ENCODE measurements at regions not wholly inside any gene's neighbourhood (a gene's known extent, or its start where the extent isn't known, plus 50 kb on each side); places are given as distances from the start of the nearest gene placed in this dataset.

DNA sequence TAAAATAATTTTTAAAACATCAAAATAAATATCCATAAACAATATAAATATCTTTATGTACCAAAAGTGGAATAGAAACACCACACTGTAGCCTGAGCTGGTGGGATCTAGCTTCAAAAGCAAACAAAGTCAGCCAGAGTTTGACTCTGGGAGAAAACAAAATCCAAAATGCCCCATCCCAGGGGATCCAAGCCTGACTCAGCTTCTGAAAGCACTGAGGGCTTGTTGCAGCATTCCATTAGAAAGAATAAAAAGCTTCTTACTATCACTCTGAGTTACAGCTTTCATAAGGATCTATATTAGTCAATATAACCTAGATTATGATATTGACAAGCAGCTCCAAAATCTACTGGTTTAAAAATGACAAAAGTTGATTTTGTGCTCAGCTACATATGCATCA, 149.7 kb upstream of the ANKRD50 start:
- TF ChIP-seq CTCF (IDR thresholded peaks at IDR 0.05; ENCODE audit: low read depth, low read length) (no peak), EZH2phosphoT487 (IDR thresholded peaks at IDR 0.05; ENCODE audit: low read depth) (no peak)

Data from OCI-LY3 (cell line).